GM12874 (cell line): ENCODE measurements at regions not wholly inside any gene's neighbourhood (a gene's known extent, or its start where the extent isn't known, plus 50 kb on each side); places are given as distances from the start of the nearest gene placed in this dataset.

Experiments used
- TF ChIP-seq, protein P1 (sequence below): IDR thresholded peaks from 2 replicates; pipeline ENCODE4 v1.5.1; 2011; ENCODE audit warnings: low read depth, mild to moderate bottlenecking, control low read depth, low read length, moderate library complexity; ENCODE audit not compliant: insufficient read depth

DNA sequence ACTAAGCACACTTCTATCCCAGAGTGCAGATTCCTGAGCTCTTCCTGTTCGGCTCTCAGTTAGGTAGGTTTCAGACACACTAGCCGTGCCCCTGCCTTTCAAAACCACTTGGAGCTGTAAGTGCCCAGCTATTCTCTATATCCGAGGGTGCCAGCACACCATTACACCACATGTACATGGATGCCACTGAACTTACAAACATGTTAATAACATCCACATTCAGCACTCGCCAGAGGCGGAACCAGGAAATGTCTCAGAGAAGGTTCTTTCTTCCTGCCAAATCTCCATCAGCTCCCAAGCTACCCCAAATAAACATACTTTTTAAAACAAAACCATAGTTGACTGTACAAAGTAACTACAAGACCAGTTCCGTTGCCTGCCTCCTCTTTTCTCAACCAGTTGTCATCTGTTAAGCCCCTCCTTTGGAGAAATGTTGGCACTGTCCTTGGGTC is 78.4 kb upstream of the CTTNBP2NL start:
- TF ChIP-seq, protein P1, sequence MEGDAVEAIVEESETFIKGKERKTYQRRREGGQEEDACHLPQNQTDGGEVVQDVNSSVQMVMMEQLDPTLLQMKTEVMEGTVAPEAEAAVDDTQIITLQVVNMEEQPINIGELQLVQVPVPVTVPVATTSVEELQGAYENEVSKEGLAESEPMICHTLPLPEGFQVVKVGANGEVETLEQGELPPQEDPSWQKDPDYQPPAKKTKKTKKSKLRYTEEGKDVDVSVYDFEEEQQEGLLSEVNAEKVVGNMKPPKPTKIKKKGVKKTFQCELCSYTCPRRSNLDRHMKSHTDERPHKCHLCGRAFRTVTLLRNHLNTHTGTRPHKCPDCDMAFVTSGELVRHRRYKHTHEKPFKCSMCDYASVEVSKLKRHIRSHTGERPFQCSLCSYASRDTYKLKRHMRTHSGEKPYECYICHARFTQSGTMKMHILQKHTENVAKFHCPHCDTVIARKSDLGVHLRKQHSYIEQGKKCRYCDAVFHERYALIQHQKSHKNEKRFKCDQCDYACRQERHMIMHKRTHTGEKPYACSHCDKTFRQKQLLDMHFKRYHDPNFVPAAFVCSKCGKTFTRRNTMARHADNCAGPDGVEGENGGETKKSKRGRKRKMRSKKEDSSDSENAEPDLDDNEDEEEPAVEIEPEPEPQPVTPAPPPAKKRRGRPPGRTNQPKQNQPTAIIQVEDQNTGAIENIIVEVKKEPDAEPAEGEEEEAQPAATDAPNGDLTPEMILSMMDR, result no peak

- TF ChIP-seq, protein P1, result no peak
Observed at GRCh38 chr1:112318263-112318662, 77.8 kb upstream of the CTTNBP2NL start.

DNA sequence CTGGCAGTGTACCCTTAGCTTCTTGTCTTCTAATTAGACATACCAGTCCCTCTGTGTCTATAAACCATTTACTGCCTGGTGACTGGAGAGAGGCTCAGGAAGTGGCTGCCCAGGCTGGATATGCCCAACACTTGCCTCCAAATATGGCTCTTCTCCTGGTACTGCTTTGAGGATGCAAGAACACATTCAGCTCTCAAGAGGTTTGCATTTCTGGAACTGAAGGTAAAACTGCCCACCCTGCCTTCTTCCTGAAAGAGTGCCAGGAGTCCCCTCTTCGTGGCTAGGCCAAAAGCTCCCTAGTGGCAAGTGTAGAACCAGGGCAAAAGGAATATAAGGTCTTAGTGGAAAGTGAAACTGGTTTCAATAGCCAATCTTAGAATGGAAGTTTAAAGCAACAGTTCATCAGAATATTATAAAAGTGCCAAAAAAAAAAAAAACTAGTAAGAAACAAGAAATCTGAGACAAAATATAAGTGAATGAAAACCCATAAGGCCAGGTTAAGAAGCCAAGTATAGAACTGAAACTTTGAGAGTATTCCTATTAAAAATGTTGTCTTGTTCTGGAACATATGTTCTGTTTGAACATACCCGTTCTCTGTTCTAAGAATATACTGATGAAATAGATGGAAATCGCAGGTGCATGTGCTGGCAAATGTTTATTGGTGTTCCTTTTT is 77.2 kb upstream of the CTTNBP2NL start:
- TF ChIP-seq, protein P1, result no peak

DNA sequence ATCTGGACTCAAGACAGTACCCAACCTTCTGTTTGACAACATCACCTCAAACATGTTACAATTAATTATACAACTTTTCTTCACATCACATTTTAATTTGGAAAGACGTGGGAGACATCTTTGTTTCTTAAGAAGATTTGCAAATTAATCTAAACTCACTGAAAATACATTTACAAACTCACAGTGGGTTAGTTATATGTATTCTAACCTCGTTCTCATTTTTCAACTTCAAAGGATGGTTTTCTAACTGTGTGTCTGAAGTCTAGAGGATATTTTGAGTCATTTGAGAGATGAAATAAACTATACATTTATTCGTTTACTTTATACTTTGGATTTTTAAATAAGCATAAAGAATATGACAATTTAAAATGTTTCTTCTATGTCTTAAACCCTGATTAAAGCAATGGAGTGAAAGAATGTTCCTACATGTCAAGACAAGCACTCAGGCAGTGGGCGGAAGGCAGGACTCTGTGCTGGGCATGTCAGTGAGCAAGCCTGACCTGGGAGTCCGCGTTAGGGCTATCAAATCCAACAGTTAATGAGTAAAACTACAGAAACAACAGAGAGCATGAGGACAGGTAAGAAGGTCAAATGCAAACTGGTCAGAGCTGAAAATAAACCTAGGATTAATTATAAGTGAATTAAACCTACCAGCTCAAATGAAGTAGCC is 76.5 kb upstream of the CTTNBP2NL start:
- TF ChIP-seq, protein P1, result no peak

DNA sequence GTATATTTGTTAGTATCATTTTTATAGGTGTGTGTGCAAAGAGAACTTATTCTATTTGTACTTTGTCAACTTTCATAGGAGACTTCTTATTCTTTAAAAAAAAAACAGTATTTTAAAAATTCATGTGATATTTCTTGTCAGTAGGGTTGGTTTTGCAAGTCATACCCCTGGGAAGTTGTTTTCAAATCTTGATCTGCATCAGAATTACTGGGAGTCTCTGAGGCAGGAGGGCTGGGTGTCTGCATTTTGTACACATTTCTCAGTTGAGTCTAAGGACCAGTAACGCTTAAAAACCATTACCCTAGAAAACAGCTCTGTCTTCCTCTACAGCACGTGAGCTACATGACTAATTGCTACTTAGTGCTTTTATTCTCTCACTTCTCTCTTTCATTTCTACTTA is 76.0 kb upstream of the CTTNBP2NL start:
- TF ChIP-seq, protein P1, result no peak

- TF ChIP-seq, protein P1, result no peak
Observed at GRCh38 chr1:112322018-112322417, 74.0 kb upstream of the CTTNBP2NL start.

DNA sequence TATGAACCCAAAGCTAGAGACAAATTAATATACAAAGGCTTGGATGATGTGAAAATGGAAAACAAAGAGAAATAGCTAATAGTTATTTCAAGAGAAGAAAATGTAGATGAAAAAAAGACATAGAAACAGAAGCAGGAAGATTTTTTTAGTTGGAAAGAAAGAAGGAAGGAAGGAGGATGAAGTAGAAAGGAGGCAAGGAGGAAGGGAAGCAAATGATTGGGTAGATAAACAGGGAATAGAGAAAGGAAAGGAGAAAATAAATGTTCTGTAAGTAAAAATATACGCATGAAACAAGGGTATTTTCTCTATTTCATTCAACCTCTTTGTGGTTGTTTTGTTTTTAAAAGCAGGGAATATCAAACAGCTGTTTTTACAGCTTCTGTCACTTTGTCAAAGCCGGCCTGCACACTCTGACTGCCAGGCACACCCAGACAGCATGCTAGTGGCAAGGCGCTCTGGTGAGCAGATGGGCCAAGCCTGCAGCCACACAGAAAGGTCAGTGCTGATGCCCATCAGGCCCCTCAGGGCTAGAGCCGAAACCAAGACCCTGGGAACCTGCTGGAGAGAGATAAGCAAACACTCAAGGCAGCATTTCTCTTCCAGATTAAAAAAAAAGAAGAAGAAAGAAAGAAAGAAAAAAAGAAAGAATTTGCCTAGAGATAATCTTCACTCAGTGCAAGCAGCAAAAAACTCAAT is 72.9 kb upstream of the CTTNBP2NL start:
- TF ChIP-seq, protein P1, result no peak
